Mucosa of descending colon (tissue), 3 donors: ENCODE measurements at regions not wholly inside any gene's neighbourhood (a gene's known extent, or its start where the extent isn't known, plus 50 kb on each side); places are given as distances from the start of the nearest gene placed in this dataset.

Experiments used
- ATAC-seq: fragments of 200-7000 bp; cut with Tn5 transposase; one replicate; pipeline ENCODE4 v1.9.1; 2020; ENCODE audit warnings: mild to moderate bottlenecking, moderate library complexity
- DNase-seq, 3 donors: peaks; one replicate each; pipeline ENCODE4 v3.0.0-alpha.2; 2020
- H3K36me3 ChIP-seq: fragments of 200-600 bp; one replicate; pipeline ENCODE4 v1.8.0; 2021; ENCODE audit warnings: low read depth, mild to moderate bottlenecking
- H3K4me1 ChIP-seq: fragments of 200-600 bp; one replicate; pipeline ENCODE4 v1.8.0; 2021; ENCODE audit warnings: low read depth, mild to moderate bottlenecking
- H3K4me3 ChIP-seq: fragments of 200-600 bp; one replicate; pipeline ENCODE4 v1.8.0; 2021; ENCODE audit warnings: mild to moderate bottlenecking
- H3K9me3 ChIP-seq: fragments of 200-600 bp; one replicate; pipeline ENCODE4 v1.8.0; 2021; ENCODE audit warnings: mild to moderate bottlenecking
- CTCF ChIP-seq: fragments of 200-600 bp; IDR thresholded peaks from one replicate; pipeline ENCODE4 v1.8.0; 2022; ENCODE audit warnings: antibody characterized with exemption, mild to moderate bottlenecking
- intact Hi-C, 2 donors: fragments of 100-400 bp; cut with DNase I in 1 of 2; cut with micrococcal nuclease in 1 of 2; formaldehyde crosslinking; loops; one replicate each; pipeline versions ENCODE4 v1.11.0 to v1.11.1; 2022; cut with DNase I, micrococcal nuclease
- donor health status: DM: no; HTN: no; CAD: no; lungs with moderate emphysema.
- donor health status: DM: no; HTN: no; CAD: no.
- donor health status: DM: no; HTN: yes; CAD: no.

- ATAC-seq (no peak), DNase-seq (no peak)
- intact Hi-C loops: no loop called here
- Histone ChIP-seq H3K36me3 (no peaks in the 10 kb centered on the region), H3K4me1 (no peaks in the 10 kb centered on the region), H3K9me3 (no peaks in the 10 kb centered on the region), H3K4me3 (no peak overlapping the region)
- no peak for TF ChIP-seq CTCF
Measured at GRCh38 chr6:149265945-149266344, 51.6 kb upstream of the TAB2 start.

- DNase-seq (no peak), ATAC-seq (peak; percentile 44)
- TF ChIP-seq CTCF: no peak
- no peaks in the 10 kb centered on the region for H3K9me3 ChIP-seq
- no peaks in the 10 kb centered on the region for H3K4me1 ChIP-seq
- intact Hi-C loops: no loop called here
- no peak overlapping the region for H3K4me3 ChIP-seq
- H3K36me3 ChIP-seq: no peaks in the 10 kb centered on the region
Measured at GRCh38 chr6:149266659-149267058, 50.9 kb upstream of the TAB2 start.

- no peaks in the 10 kb centered on the region for H3K9me3 ChIP-seq
- ATAC-seq (no peak), DNase-seq (no peak)
- no peaks in the 10 kb centered on the region for H3K4me1 ChIP-seq
- no peak for TF ChIP-seq CTCF
- no peaks in the 10 kb centered on the region for H3K36me3 ChIP-seq
- no peak overlapping the region for H3K4me3 ChIP-seq
- intact Hi-C loops: no loop called here
Measured at GRCh38 chr6:149267072-149267471, 50.4 kb upstream of the TAB2 start.

- no peak for DNase-seq
- ATAC-seq: peak; percentile 70
- Histone ChIP-seq H3K36me3 (no peaks in the 10 kb centered on the region), H3K4me3 (no peak overlapping the region), H3K4me1 (no peaks in the 10 kb centered on the region), H3K9me3 (no peaks in the 10 kb centered on the region)
- no peak for TF ChIP-seq CTCF
- intact Hi-C loops: no loop called here
Measured at GRCh38 chr6:149267513-149268043, 49.9 kb upstream of the TAB2 start.
